ENCODE measurements at regions not wholly inside any gene's neighbourhood (a gene's known extent, or its start where the extent isn't known, plus 50 kb on each side); places are given as distances from the start of the nearest gene placed in this dataset.

GRCh38 chr13:60759499-60759898 lies 362.5 kb downstream of the TDRD3 start:
- TF ChIP-seq SUZ12 (IDR thresholded peaks at IDR 0.05) (no peak), LEF1 (IDR thresholded peaks at IDR 0.05; ENCODE audit: borderline replicate concordance) (no peak), PKNOX1 (IDR thresholded peaks at IDR 0.05) (peak; percentile 50; the same call in 1 of the 2 replicates), SP1 (IDR thresholded peaks at IDR 0.05) (no peak), BHLHE40 (IDR thresholded peaks at IDR 0.05; ENCODE audit: borderline replicate concordance) (no peak), ARNT (IDR thresholded peaks at IDR 0.05) (no peak), FOXA1 (IDR thresholded peaks at IDR 0.05) (no peak), TARDBP (IDR thresholded peaks at IDR 0.05) (no peak), NFRKB (IDR thresholded peaks at IDR 0.05) (no peak), FOXK2 (IDR thresholded peaks at IDR 0.05) (no peak), FOXM1 (IDR thresholded peaks at IDR 0.05; ENCODE audit: borderline replicate concordance) (no peak), HDGF (IDR thresholded peaks at IDR 0.05; ENCODE audit: borderline replicate concordance) (no peak)
